ENCODE measurements at regions not wholly inside any gene's neighbourhood (a gene's known extent, or its start where the extent isn't known, plus 50 kb on each side); places are given as distances from the start of the nearest gene placed in this dataset.
"Not testable (repeated sequence)": the region's sequence is repeated elsewhere in the genome, so short reads cannot be mapped to it uniquely, and the experiment has no call there.

GRCh38 chr2:209299478-209299877 lies 124.4 kb upstream of the MAP2 start:
- H3K4me1 ChIP-seq (ENCODE audit: control insufficient read depth in 1 of 2, insufficient read depth in 2 of 2, low read depth in 1 of 2, low read length in 1 of 2); H2AFZ ChIP-seq (ENCODE audit: low read depth); H3K36me3 ChIP-seq (replicated peaks in 1 of 2; ENCODE audit: control insufficient read depth in 1 of 2, insufficient read depth in 2 of 2, low read length in 1 of 2); H3K79me2 ChIP-seq (ENCODE audit: insufficient read depth); H3K27ac ChIP-seq (ENCODE audit: low read depth in 2 of 2, low read length in 1 of 2); H3K4me3 ChIP-seq (ENCODE audit: low read depth in 2 of 2, low read length in 1 of 2); CTCF ChIA-PET; H3K9ac ChIP-seq; H4K20me1 ChIP-seq (ENCODE audit: insufficient read depth); H3K9me3 ChIP-seq; H3K27me3 ChIP-seq (ENCODE audit: insufficient read depth); POLR2A ChIA-PET; H3K9me2 ChIP-seq; H3F3A ChIP-seq (replicated peaks; ENCODE audit: insufficient read depth); DNase-seq; H3K4me2 ChIP-seq: not testable (repeated sequence)
- 69% methylated on average over 11 of the region's 11 CpGs for WGBS (ENCODE audit: low lambda C conversion rate)

- 64% methylated on average over 9 of the region's 9 CpGs for WGBS (ENCODE audit: low lambda C conversion rate)
- H3K4me2 ChIP-seq; H3K27ac ChIP-seq (ENCODE audit: low read depth in 2 of 2, low read length in 1 of 2); H3K27me3 ChIP-seq (ENCODE audit: insufficient read depth); H3K4me3 ChIP-seq (ENCODE audit: low read depth in 2 of 2, low read length in 1 of 2); H3K36me3 ChIP-seq (replicated peaks in 1 of 2; ENCODE audit: control insufficient read depth in 1 of 2, insufficient read depth in 2 of 2, low read length in 1 of 2); H3F3A ChIP-seq (replicated peaks; ENCODE audit: insufficient read depth); DNase-seq; H3K4me1 ChIP-seq (ENCODE audit: control insufficient read depth in 1 of 2, insufficient read depth in 2 of 2, low read depth in 1 of 2, low read length in 1 of 2); H3K9me3 ChIP-seq; POLR2A ChIA-PET; H3K9ac ChIP-seq; H3K9me2 ChIP-seq; H2AFZ ChIP-seq (ENCODE audit: low read depth); H4K20me1 ChIP-seq (ENCODE audit: insufficient read depth); H3K79me2 ChIP-seq (ENCODE audit: insufficient read depth): not testable (repeated sequence)
- CTCF ChIA-PET, result interaction anchor here (0.6 kb wide), 1 partner anchor 58 kb away, joined by 3 read pairs; no protein-coding TSS in a partner anchor
These were observed 123.1 kb upstream of the MAP2 start for GRCh38 chr2:209300766-209301165.

GRCh38 chr2:209305026-209305425 lies 118.8 kb upstream of the MAP2 start:
- CTCF ChIA-PET, result no interaction called here
- no peak for DNase-seq

More at GRCh38 chr2:209305026-209305425, 118.8 kb upstream of the MAP2 start:
- H3K36me3 ChIP-seq (replicated peaks in 1 of 2; ENCODE audit: control insufficient read depth in 1 of 2, insufficient read depth in 2 of 2, low read length in 1 of 2), result no peaks in the 10 kb centered on the region
- no peak overlapping the region for H3K27ac ChIP-seq (ENCODE audit: low read depth in 2 of 2, low read length in 1 of 2)
- H3K27me3 ChIP-seq (ENCODE audit: insufficient read depth), result no peaks in the 10 kb centered on the region
- no peaks in the 10 kb centered on the region for H4K20me1 ChIP-seq (ENCODE audit: insufficient read depth)
- no peaks in the 10 kb centered on the region for H3K79me2 ChIP-seq (ENCODE audit: insufficient read depth)
- no peaks in the 10 kb centered on the region for H3K9me3 ChIP-seq
- H2AFZ ChIP-seq (ENCODE audit: low read depth), result no peak overlapping the region
- H3K9ac ChIP-seq, result no peak overlapping the region
- POLR2A ChIA-PET, result no interaction called here
- no peak for TF ChIP-seq IRF3 (IDR thresholded peaks at IDR 0.05; ENCODE audit: low read depth, low read length)
- no peak for TF ChIP-seq RAD21 (IDR thresholded peaks at IDR 0.05; ENCODE audit: low read length)
- TF ChIP-seq EP300 (IDR thresholded peaks at IDR 0.05; ENCODE audit: borderline replicate concordance in 1 of 2, low read depth in 1 of 2, low read length in 1 of 2), result no peak
- TF ChIP-seq ELF1 (IDR thresholded peaks at IDR 0.05), result no peak
- no peak for TF ChIP-seq RXRA (IDR thresholded peaks at IDR 0.05; ENCODE audit: borderline replicate concordance, low read depth)
- no peak for TF ChIP-seq MEF2A (IDR thresholded peaks at IDR 0.05; ENCODE audit: borderline replicate concordance, low read depth)
- no peak for TF ChIP-seq TEAD4 (IDR thresholded peaks at IDR 0.05; ENCODE audit: borderline replicate concordance, insufficient read depth)
- H3K4me3 ChIP-seq (ENCODE audit: low read depth in 2 of 2, low read length in 1 of 2), result no peak overlapping the region
- no peaks in the 10 kb centered on the region for H3K9me2 ChIP-seq
- H3K4me1 ChIP-seq (ENCODE audit: control insufficient read depth in 1 of 2, insufficient read depth in 2 of 2, low read depth in 1 of 2, low read length in 1 of 2), result no peaks in the 10 kb centered on the region
- WGBS (ENCODE audit: low lambda C conversion rate), result 55% methylated on average over 2 of the region's 2 CpGs
- no peak overlapping the region for H3K4me2 ChIP-seq
- H3F3A ChIP-seq (replicated peaks; ENCODE audit: insufficient read depth), result no peaks in the 10 kb centered on the region

Data from SK-N-SH (cell line).